Activated naive CD8-positive, alpha-beta T cell treated with anti-CD3 and anti-CD28 coated beads, Interleukin-2, amount 50 U/mL, for 16 hours (primary cell): ENCODE measurements at regions not wholly inside any gene's neighbourhood (a gene's known extent, or its start where the extent isn't known, plus 50 kb on each side); places are given as distances from the start of the nearest gene placed in this dataset.

Experiments used
- DNase-seq: peaks from one replicate; pipeline ENCODE4 v3.0.0-alpha.2; 2020; ENCODE audit warnings: low read depth, low spot score

- DNase-seq = no peak
Measured at GRCh38 chr10:78894089-78894840, 174.5 kb upstream of the ZMIZ1 start.

DNA sequence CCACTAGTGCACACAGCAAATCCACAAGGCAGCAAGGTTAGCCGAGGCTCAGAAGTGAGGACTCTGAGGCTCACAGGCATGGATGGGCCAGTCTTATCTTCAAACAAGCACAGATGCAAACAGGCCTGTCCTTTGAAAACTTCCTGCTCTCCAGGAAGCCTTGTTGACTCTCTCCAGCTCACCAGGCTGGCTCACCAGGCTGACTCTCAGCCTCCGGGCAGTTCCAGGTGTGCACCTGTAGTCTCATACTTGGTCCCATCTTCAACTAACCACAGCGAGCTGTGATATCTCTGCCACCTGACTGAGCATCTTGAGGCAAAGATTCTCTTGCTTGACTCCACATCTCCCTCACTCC lies 173.9 kb upstream of the ZMIZ1 start:
- no peak for DNase-seq

- no peak for DNase-seq
Measured at GRCh38 chr10:78895469-78895868, 173.3 kb upstream of the ZMIZ1 start.

DNA sequence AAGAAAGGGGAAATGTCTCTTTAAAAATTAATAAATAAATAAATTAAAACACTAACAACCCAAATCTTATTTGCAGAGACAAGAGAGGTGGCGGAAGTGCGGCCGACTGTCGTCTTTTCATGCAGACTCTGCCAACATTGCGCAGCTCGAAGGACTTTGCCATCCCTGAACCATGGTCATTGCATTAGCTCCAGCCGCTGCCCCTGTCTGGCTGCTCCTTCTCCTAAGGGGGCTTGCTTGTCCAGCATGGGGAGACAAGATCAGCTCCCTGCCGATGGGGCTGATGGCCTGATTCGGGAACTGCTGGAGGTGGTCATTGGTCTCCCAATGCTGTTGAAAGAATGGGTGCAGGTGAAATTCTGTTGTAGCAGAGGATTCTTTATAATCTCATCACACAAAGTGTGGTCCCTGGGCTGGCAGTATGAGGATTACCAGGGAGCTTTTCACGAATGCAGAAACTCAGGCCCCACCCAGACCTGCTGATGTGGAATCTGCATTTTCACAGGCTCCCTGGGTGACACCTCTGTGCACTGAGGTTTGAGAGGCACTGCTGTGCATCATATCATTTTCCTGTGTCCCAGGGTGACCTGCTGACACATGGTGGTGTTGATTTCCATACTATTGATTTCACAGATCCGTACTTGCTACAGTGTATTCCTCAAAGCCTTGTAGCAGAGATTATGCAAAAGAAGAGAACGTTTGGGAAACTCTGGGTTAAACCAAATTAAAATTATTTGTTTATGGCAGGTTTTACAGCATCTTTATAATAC lies 172.4 kb upstream of the ZMIZ1 start:
- DNase-seq = no peak

DNA sequence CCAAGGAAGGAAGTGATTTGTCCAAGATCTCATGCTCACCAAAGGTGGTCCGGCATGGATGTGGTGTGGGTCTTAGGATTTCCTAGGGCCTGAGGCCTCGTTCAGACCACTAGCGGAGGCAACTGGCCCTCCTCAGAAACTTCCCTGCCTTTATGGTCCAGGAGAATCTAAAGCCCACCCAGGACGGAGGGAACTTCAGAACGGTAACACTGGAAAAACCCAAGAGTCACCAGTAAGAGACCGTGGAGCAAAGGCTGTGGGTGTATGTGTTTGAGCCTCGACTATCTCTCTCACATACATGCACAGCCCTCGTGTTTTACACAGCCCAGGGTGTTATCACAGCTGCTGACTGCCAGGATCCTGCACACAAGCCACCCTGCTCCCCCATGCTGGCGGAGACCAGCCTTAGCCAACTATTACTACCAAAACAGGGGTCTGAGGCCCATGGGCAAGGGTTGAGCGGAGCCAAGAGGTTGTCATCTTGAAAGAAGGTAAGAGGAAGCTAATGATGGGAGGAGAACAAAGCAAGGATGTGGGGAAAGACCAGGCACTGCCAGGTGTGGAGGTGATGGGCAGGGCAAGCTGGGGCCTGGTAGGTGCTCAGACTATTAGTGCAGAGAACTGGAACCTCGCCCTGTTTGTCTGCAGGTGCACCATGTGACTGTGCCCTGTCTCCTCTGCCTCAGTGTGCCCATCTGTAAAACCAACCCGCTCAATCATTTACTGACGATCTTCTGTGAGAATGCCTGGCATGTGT lies 170.2 kb upstream of the ZMIZ1 start:
- no peak for DNase-seq

- DNase-seq = no peak
Measured at GRCh38 chr10:78899098-78899754, 169.5 kb upstream of the ZMIZ1 start.

DNA sequence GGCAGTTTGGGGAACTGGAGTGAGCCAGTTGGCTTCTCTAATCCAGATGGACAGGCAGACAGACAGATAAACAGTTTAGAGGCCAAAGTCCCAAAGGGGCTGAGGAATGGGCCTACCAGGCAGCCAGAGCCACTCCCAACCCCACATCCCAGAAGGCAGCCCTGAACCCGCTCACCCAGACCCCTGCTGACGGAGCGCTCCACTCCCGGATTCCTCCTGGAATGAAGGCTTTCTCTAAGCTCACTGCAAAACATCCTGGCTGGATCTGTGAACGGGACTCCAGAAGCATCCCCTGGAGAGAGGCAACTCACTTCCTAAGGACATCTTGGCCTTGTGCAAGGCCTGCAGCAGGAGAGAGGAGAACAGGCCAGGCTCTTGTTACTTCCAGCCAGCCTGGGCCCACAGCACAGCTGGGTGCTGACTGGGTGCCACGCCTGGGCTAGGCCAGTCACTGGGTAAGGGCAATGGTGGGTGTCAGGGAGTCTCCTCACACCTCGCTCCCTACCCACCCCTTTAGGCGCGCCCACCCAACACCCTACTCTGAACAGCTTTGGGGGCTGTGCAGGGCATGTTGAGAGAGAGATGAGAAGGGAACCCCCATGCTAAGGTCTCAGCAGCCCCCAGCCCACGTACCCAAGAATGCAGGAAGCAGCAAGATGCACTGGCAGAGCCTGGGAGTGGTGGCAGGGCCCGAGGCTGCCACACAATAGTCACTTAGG lies 168.6 kb upstream of the ZMIZ1 start:
- DNase-seq = no peak

GRCh38 chr10:78900715-78901430 lies 167.9 kb upstream of the ZMIZ1 start:
- no peak for DNase-seq

GRCh38 chr10:78901694-78902093 lies 167.1 kb upstream of the ZMIZ1 start:
- DNase-seq = no peak

GRCh38 chr10:78902815-78903214 lies 166.0 kb upstream of the ZMIZ1 start:
- DNase-seq = no peak

DNA sequence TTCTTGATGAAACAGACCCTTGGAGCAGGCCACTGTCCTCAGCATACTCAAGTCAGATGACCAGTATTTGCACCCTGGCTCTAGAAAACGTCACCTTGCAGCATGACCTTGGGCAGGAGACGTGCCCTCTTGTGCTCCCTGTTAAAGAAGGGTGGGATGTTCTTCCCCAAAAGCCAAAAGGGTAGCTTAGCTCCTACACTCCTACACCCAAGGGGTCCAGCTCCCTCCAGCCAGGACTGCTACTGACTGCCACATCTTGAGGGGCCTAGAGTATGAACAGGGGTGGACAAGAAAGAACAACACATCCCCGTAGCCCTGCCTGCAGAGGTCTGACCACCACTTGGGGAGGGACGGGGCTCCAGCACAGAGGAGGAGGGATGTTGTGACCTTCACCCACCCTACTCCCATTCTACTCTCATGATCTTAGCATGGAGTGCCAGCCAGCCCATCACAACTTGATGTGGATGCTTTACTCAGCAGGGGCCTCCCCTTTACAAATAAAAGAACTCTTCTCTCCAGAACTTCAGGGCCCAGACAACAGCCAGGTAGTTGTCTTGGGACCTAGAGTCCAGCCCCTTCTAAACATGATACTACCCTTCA lies 165.3 kb upstream of the ZMIZ1 start:
- DNase-seq = no peak

DNA sequence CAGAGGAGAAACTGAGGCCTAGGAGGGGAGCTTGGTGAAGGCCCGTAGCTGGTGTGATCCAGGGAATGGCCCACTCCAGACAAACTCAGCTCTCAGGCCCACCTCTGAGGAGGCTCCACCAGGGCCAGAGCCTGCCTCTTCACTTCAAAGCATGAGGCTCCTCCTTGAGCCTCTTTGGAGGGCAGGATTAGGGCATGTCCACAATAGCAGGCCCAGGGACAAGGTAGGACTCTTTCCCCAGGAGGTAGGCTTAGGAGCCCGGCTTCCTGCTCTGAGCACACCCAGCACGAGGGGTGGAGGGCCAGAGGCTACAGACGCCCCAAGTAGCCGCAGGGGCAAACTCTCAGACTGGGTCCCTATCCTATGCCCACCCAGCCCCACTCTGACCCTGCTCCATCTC lies 164.6 kb upstream of the ZMIZ1 start:
- no peak for DNase-seq

GRCh38 chr10:78905015-78905956 lies 163.5 kb upstream of the ZMIZ1 start:
- no peak for DNase-seq

- DNase-seq = no peak
Measured at GRCh38 chr10:78905957-78906308, 162.8 kb upstream of the ZMIZ1 start.

DNA sequence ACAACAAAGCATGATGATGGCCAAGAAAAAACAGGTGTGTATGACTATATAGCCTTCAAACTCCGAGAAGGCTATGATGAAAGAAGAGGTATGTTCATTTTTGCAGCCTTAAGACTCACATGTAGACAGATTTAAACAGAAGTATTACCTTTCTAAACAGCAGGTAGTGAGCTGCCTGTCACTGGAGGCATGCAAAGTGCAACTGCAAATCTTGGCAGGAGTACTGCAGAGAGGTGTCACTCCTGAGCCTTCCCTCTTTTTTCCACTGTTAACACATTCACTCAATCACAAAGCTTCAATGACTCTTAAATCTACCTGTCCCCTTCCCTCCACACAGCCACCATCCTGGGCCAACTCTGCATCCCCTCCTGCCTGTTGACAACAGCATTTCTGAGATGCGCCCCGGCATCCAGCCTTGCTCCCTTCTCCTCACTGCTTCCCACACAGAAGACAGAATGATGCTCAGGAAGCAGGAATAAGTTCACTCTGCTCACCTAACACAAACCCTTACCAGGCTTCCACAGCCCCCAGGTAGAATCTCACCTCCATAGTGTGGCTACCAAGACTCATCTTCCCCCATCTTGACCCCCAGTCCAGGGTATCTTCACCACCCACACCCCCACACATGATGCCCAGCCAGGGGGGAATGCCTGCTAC lies 161.9 kb upstream of the ZMIZ1 start:
- DNase-seq = no peak

DNA sequence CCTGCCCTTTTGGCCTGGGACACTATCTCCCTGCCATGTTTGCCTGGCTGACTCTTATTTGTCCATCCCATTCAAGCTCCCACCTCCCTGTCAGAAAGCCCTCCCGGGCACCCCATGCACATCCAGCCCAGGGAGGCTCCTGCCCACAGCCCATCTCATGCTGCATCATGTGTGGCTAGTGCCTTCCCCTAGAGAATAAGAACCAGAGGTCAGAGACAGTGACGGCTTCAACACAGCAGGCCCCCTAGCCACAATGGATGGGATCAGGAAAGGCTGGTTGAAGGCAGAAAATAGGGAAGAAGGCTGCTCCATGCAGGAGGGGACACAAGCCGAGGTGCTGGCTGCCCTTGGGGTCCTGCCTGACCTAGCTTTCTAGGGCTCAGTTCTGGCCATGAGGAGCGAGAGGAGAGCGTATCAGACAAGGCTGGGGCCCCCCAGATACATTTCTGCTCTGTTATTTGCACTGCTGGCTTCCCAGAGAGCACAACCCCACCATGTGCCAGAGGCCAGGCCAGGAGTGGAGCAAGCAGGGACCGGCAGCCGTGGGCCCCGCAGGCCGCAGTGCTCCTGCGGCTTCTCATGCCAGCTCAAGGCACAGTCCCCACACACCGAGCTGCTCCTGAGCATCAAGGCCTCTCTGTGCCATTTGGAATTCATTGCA lies 161.1 kb upstream of the ZMIZ1 start:
- no peak for DNase-seq

DNA sequence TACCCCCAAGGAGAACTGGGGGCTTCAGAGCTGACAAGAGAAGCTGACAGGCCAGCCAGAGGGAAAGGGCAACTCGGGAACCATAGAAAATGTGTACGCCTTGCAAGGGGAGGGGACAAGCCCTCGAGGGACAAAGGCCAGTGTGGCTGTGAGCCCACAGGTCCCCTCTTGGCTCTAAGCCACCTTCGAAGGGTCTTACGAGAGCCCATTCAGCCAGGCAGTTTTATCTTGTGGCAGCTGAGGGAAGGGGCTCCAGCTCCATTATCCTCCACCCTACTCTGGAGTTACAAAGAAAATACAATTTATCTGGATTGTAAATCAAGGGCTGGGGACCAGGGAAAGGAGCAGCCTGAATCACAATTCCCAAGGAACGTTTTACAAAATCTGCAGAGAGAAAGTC lies 159.5 kb upstream of the ZMIZ1 start:
- DNase-seq = no peak

DNA sequence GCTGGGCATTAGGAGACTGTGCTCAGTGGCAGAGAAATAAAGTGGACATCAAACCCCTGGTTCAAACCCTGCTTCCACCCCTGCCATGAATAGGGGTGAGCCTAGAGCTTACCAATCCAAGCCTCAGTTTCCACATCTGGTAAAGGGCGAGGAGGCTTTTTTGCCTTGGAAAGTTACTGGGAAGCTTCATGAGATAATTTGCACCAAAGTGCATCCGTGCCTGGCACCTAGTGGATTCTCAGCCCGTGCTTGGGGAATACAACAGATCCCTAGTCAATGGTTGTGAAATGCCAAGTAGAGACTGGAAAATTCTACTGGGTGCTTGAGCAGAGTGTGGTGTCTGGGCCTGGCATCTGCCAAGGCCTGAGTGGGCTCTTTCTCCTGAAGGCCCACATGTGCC lies 158.7 kb upstream of the ZMIZ1 start:
- DNase-seq = no peak
